ENCODE measurements at regions not wholly inside any gene's neighbourhood (a gene's known extent, or its start where the extent isn't known, plus 50 kb on each side); places are given as distances from the start of the nearest gene placed in this dataset.

- Histone ChIP-seq H3K9me3 (no peaks in the 10 kb centered on the region), H3K27me3 (no peaks in the 10 kb centered on the region), H3K4me1 (peaks cover 0 to 10% (median 2%) of the 10 kb centered on the region in 4 donors), H3K4me3 (no peak overlapping the region), H3K36me3 (no peaks in the 10 kb centered on the region), H3K27ac (no peak overlapping the region)
- DNase-seq (ENCODE audit: low spot score in 2 of 2) = no peak
- no peak for TF ChIP-seq POLR2A (IDR thresholded peaks at IDR 0.05)
- TF ChIP-seq EP300 (IDR thresholded peaks at IDR 0.05) = no peak
- TF ChIP-seq CTCF (IDR thresholded peaks at IDR 0.05) = no peak
- WGBS, 2 donors = 46 to 53% methylated on average over 2 of the region's 2 CpGs
Measured at GRCh38 chr4:123455360-123455759, 58.8 kb downstream of the SPRY1 start.

- Histone ChIP-seq H3K27ac (no peak overlapping the region), H3K27me3 (no peaks in the 10 kb centered on the region), H3K4me1 (no peaks in the 10 kb centered on the region), H3K36me3 (no peaks in the 10 kb centered on the region), H3K4me3 (no peak overlapping the region), H3K9me3 (no peaks in the 10 kb centered on the region)
- DNase-seq (ENCODE audit: low spot score in 2 of 2) = no peak
- 93 to 96% methylated on average over 3 of the region's 3 CpGs for WGBS, 2 donors
- TF ChIP-seq POLR2A (IDR thresholded peaks at IDR 0.05) (no peak), EP300 (IDR thresholded peaks at IDR 0.05) (no peak), CTCF (IDR thresholded peaks at IDR 0.05) (no peak)
Measured at GRCh38 chr4:123462007-123462406, 65.4 kb downstream of the SPRY1 start.

- H3K27ac ChIP-seq = no peak overlapping the region
- 58 to 62% methylated on average over 3 of the region's 3 CpGs for WGBS, 2 donors
- no peak for DNase-seq (ENCODE audit: low spot score in 2 of 2)
Measured at GRCh38 chr4:123463869-123464268, 67.3 kb downstream of the SPRY1 start.

GRCh38 chr4:123465416-123465815 lies 68.8 kb downstream of the SPRY1 start:
- no peaks in the 10 kb centered on the region for H3K4me1 ChIP-seq
- H3K27me3 ChIP-seq = no peaks in the 10 kb centered on the region
- no peak for TF ChIP-seq CTCF (IDR thresholded peaks at IDR 0.05)
- no peaks in the 10 kb centered on the region for H3K36me3 ChIP-seq
- no peak overlapping the region for H3K4me3 ChIP-seq
- WGBS, 2 donors = 70 to 95% methylated on average over 6 of the region's 6 CpGs
- H3K9me3 ChIP-seq = no peaks in the 10 kb centered on the region
- no peak overlapping the region for H3K27ac ChIP-seq
- no peak for DNase-seq (ENCODE audit: low spot score in 2 of 2)

More at GRCh38 chr4:123463869-123464268, 67.3 kb downstream of the SPRY1 start:
- Histone ChIP-seq H3K4me1 (no peaks in the 10 kb centered on the region), H3K9me3 (no peaks in the 10 kb centered on the region), H3K36me3 (no peaks in the 10 kb centered on the region), H3K27me3 (no peaks in the 10 kb centered on the region), H3K4me3 (no peak overlapping the region)
- TF ChIP-seq EP300 (IDR thresholded peaks at IDR 0.05) = no peak

GRCh38 chr4:123466080-123466785 lies 69.6 kb downstream of the SPRY1 start:
- Histone ChIP-seq H3K27me3 (no peaks in the 10 kb centered on the region), H3K9me3 (no peaks in the 10 kb centered on the region), H3K4me1 (no peaks in the 10 kb centered on the region), H3K27ac (no peak overlapping the region), H3K36me3 (no peaks in the 10 kb centered on the region), H3K4me3 (no peak overlapping the region)
- WGBS, 2 donors = 66 to 75% methylated on average over 3 of the region's 3 CpGs
- no peak for DNase-seq (ENCODE audit: low spot score in 2 of 2)
- TF ChIP-seq CTCF (IDR thresholded peaks at IDR 0.05) = no peak
- no peak for TF ChIP-seq POLR2A (IDR thresholded peaks at IDR 0.05)
- TF ChIP-seq EP300 (IDR thresholded peaks at IDR 0.05) = no peak
